Mucosa of rectum (tissue), 2 donors: ENCODE measurements at regions not wholly inside any gene's neighbourhood (a gene's known extent, or its start where the extent isn't known, plus 50 kb on each side); places are given as distances from the start of the nearest gene placed in this dataset.

Experiments used
- H3K27ac ChIP-seq, 2 donors: one replicate each; pipeline ENCODE4 v1.7.0; 2013; ENCODE audit warnings: inconsistent platforms in 2 of 2, low read depth in 2 of 2, low read length in 2 of 2
- H3K27me3 ChIP-seq, 2 donors: one replicate each; pipeline ENCODE4 v1.7.0; 2013; ENCODE audit warnings: low read length in 2 of 2; ENCODE audit not compliant: control insufficient read depth in 2 of 2, insufficient read depth in 2 of 2
- H3K36me3 ChIP-seq, 2 donors: one replicate each; pipeline ENCODE4 v1.7.0; 2013; ENCODE audit warnings: low read length in 2 of 2; ENCODE audit not compliant: control insufficient read depth in 2 of 2, insufficient read depth in 2 of 2
- H3K4me1 ChIP-seq, 2 donors: one replicate each; pipeline ENCODE4 v1.7.0; 2013; ENCODE audit warnings: low read length in 2 of 2, mild to moderate bottlenecking in 1 of 2; ENCODE audit not compliant: control insufficient read depth in 2 of 2, insufficient read depth in 2 of 2
- H3K4me3 ChIP-seq, 2 donors: one replicate each; pipeline ENCODE4 v1.7.0; 2013; ENCODE audit warnings: low read length in 2 of 2
- H3K9ac ChIP-seq, 2 donors: one replicate each; pipeline ENCODE4 v1.7.0; 2013; ENCODE audit warnings: low read length in 2 of 2, low read depth in 1 of 2, mild to moderate bottlenecking in 1 of 2
- H3K9me3 ChIP-seq, 2 donors: one replicate each; pipeline ENCODE4 v1.7.0; 2013; ENCODE audit warnings: low read length in 2 of 2; ENCODE audit not compliant: control insufficient read depth in 2 of 2
- donor health status: healthy.
- donor health status: Normal muscosa, but diverticular disease.

DNA sequence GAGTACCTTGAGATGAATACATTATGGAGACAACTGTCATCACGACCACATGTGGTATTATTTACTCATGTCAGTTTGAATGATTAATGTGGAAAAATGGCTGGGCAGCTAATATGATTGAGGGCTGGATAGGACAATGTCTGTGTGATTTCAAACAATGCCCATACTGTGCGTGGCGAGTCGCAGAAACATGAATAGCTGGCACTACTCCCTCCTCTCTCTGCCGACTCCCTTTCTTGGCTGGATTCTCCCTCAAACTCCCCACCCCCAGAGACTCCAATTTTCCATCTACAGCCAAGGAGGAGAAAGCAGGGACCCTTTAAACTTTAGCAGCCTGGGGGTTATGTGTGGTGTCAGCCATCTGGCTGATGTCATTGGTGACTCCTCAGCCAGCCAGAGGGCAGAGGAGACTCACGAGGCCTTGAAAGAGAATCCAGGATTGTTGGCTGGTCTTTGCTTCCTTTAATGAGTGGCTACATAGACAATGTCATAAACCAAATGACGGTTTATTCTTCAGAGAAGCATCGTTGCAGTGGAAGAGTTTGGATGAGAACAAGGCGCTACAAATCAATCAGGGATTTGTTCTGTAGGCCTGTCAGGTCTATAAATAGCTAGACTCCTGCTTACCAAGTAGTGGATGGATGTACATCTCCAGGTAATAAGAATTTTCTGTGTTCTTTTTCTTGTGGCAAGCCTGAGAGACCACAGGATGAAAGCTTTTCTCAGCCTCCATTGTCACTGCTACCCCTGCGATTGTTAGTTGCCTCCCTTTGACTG is 165.6 kb downstream of the DLEU7 start:
- Histone ChIP-seq H3K4me1 (no peaks in the 10 kb centered on the region), H3K36me3 (no peaks in the 10 kb centered on the region), H3K9ac (no peak overlapping the region), H3K27ac (no peak overlapping the region), H3K9me3 (no peaks in the 10 kb centered on the region), H3K27me3 (no peaks in the 10 kb centered on the region), H3K4me3 (no peak overlapping the region)

DNA sequence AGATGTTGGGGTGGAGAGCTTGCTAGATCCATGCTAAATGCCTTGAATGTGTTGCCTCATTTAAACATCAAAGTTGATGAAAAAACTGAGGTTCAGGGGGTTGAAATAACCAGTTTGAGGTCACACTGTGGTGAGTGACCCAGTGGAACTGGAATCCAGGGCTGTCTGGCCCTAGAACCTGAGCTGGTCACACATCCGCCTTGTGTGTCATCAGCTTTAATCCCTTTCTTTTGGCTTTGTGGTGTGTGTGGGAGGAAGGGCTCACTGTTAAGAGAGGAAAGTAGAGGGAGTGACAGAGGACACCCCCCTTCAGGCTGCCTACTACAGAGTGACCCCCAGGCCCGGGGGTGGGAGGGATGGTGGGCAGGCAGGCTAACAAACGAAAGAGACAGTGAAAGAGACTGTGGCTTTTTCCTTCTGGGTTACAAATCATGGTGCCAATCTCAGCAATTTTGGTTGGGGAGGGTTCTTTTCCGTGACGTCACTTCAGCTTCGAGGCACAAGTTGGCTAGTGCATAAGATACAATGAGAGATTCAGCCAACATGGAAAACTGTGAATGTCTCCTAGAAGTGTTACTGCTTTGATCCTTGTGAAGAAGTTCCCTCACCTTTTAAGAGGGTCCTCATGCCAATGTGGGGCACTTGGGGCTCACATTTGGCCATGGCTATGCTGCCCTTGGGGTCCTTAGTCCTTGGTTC is 164.9 kb downstream of the DLEU7 start:
- H3K9ac ChIP-seq, result no peak overlapping the region
- H3K27me3 ChIP-seq, result no peaks in the 10 kb centered on the region
- no peaks in the 10 kb centered on the region for H3K4me1 ChIP-seq
- H3K4me3 ChIP-seq, result no peak overlapping the region
- no peak overlapping the region for H3K27ac ChIP-seq
- no peaks in the 10 kb centered on the region for H3K9me3 ChIP-seq
- H3K36me3 ChIP-seq, result no peaks in the 10 kb centered on the region

DNA sequence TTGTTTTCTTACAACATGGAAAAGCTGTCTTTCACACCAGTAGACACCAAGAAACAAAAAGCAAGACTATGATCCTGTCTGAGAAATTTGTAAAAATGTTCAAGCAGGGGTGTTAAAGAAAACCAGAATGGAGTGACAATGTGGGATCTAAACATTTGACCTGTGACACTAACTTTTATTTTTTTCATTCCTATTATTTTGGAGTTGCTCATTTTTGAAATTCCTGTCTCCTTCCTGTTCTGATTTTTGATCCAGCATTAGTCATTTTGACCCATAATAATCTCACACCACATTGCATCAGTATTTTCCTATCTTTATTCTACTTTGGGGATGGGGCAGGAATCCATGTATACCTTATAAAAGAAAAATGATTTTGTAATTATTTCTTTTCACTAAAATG is 164.2 kb downstream of the DLEU7 start:
- no peaks in the 10 kb centered on the region for H3K27me3 ChIP-seq
- H3K9me3 ChIP-seq, result no peaks in the 10 kb centered on the region
- no peak overlapping the region for H3K4me3 ChIP-seq
- no peak overlapping the region for H3K9ac ChIP-seq
- no peak overlapping the region for H3K27ac ChIP-seq
- H3K36me3 ChIP-seq, result no peaks in the 10 kb centered on the region
- H3K4me1 ChIP-seq, result no peaks in the 10 kb centered on the region

DNA sequence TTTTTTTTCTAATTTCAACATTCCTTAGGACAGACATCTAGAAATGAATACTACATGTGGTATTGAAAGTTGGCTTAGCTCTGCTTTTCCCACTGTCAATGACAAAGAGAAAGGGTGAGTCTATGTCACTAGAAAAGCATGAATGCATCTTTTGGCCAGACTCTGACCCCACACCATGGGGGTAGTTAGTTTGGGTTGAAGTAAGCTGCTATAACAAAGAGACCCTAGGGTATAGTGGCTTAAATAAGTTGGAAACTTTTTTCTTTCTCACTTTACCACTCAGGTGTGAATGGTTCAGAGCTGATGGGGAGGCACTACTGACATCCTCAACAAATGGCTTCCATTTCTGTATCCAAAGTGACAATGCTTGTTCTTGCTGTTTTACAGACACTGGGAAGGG is 161.5 kb downstream of the DLEU7 start:
- H3K27ac ChIP-seq, result no peak overlapping the region
- H3K9me3 ChIP-seq, result no peaks in the 10 kb centered on the region
- no peak overlapping the region for H3K4me3 ChIP-seq
- no peak overlapping the region for H3K9ac ChIP-seq
- no peaks in the 10 kb centered on the region for H3K36me3 ChIP-seq
- no peaks in the 10 kb centered on the region for H3K27me3 ChIP-seq
- H3K4me1 ChIP-seq, result no peaks in the 10 kb centered on the region

DNA sequence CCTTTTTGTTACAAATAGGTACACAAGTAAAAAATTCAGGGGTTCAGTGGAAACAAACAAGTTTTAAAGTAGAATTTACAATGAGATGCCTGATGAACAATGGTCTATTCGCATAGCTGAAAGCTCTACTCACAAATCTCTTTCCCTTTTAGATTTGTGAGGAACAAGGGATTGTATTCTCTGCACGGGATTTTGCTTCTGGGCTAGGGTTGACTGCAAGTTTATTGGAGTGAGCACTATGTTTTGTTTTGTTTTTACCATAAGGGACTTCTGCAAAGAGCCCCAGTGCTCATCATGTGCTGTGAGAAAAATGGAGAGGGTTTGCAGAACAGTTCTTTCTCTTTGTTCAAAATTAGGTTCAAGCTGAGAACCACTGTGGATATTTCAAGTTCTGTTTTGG is 160.5 kb downstream of the DLEU7 start:
- Histone ChIP-seq H3K9ac (no peak overlapping the region), H3K36me3 (no peaks in the 10 kb centered on the region), H3K4me1 (no peaks in the 10 kb centered on the region), H3K9me3 (no peaks in the 10 kb centered on the region), H3K27ac (no peak overlapping the region), H3K4me3 (no peak overlapping the region), H3K27me3 (no peaks in the 10 kb centered on the region)

DNA sequence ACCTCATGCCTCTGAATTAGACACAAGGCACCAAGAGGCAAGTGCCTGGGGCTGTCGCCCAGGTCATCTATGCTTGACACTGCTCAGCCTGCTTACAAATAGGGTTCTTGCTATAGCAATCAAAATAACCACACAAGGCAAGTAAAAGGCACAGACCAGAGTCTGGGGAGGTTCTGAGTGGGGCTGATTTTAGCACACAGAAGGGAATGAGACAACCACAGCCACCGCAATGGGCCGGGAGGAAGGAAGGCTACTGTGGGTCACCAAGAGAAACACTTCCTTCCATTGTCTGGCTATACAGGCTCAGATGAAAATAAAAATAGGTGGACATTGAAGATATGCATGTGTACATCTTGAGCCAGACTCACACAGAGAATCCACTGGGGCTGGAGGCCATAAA is 159.1 kb downstream of the DLEU7 start:
- Histone ChIP-seq H3K4me3 (no peak overlapping the region), H3K27ac (no peak overlapping the region), H3K27me3 (no peaks in the 10 kb centered on the region), H3K9me3 (no peaks in the 10 kb centered on the region), H3K36me3 (no peaks in the 10 kb centered on the region), H3K4me1 (no peaks in the 10 kb centered on the region), H3K9ac (no peak overlapping the region)

DNA sequence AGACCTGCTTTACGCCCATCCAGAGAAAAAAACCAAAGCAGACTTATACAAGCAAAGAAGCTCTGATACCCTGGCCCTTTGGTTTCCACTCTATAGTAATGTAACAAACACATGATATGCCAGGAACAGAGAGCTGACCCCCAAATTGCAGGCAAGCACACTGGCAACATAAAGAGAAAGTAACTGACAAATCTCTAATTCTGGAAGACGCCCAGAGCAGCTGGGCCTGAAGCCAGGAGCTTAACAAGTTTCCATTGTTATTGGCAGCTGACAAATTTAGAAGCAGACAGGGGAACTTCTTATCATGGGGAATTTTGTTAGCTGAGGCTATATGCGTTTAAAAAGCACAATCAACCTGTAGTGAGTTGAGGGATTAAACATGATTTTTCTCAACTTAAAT is 158.0 kb downstream of the DLEU7 start:
- Histone ChIP-seq H3K27me3 (no peaks in the 10 kb centered on the region), H3K4me1 (no peaks in the 10 kb centered on the region), H3K4me3 (no peak overlapping the region), H3K9ac (no peak overlapping the region), H3K36me3 (no peaks in the 10 kb centered on the region), H3K9me3 (no peaks in the 10 kb centered on the region), H3K27ac (peak overlapping the region in 1 of 2 donors; percentile 6)

DNA sequence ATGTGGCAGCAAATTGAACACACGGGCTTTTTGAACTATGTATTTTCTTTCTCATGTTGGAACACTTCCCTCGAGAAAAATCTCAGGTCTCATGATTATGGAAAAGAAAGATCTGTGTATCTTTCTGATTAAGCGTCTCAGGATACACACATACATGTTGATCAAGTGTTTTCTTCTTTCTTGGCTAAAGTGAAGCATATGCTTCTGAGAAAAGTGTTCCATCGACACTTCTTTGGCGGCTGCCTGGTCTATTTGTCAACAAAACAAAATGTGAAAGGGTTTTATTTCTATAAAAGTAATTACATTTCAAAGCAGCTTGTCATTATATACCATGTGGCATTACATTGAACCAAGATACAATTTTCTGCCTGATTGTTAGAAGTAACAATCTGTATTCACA is 157.5 kb downstream of the DLEU7 start:
- H3K9me3 ChIP-seq, result no peaks in the 10 kb centered on the region
- H3K36me3 ChIP-seq, result no peaks in the 10 kb centered on the region
- H3K9ac ChIP-seq, result no peak overlapping the region
- H3K4me3 ChIP-seq, result no peak overlapping the region
- H3K4me1 ChIP-seq, result no peaks in the 10 kb centered on the region
- no peaks in the 10 kb centered on the region for H3K27me3 ChIP-seq
- peak overlapping the region in 1 of 2 donors; percentile 6 for H3K27ac ChIP-seq

DNA sequence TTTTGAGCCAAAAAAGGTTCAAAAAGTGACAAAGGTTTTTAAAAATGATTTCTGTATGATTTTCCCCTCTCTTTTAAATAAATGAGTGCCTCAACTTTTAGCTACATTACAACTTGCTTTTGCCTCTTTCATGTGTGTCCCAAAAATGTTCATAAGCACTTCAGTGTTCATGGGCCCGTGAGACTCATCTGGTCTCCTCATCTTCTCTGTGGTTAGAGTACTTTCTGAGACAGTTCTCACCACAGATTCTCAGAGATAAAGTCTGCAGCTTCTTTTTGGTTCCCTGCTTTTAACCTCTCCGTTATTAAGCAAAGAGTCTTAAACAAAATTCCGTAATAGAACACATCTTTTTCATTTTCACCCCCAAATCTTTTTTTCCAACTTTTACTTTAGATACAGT is 156.9 kb downstream of the DLEU7 start:
- H3K4me1 ChIP-seq, result no peaks in the 10 kb centered on the region
- H3K27ac ChIP-seq, result no peak overlapping the region
- no peak overlapping the region for H3K9ac ChIP-seq
- no peaks in the 10 kb centered on the region for H3K9me3 ChIP-seq
- no peak overlapping the region for H3K4me3 ChIP-seq
- H3K27me3 ChIP-seq, result no peaks in the 10 kb centered on the region
- H3K36me3 ChIP-seq, result no peaks in the 10 kb centered on the region

DNA sequence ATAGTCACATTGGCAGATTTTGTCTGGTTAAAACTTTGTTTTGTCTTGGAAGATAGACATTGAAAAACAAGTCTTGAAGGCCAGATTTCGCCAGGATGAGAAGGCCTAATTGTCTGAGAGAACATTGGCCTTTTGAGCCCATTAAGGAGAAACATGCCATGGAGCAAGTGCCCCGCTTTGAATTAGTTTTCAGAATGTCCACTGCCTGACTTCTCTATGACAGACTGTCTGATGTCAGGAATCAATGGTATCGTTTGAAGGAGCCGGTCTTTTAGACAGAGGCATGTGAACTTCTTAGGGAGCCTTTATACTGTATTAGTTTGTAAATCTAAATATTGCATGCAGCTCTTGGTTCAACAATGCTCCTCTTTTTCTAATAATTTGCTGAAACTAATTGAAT is 155.9 kb downstream of the DLEU7 start:
- Histone ChIP-seq H3K36me3 (no peaks in the 10 kb centered on the region), H3K27ac (no peak overlapping the region), H3K4me1 (no peaks in the 10 kb centered on the region), H3K9ac (no peak overlapping the region), H3K9me3 (no peaks in the 10 kb centered on the region), H3K27me3 (no peaks in the 10 kb centered on the region), H3K4me3 (no peak overlapping the region)
